GM18520 (cell line): ENCODE measurements at regions not wholly inside any gene's neighbourhood (a gene's known extent, or its start where the extent isn't known, plus 50 kb on each side); places are given as distances from the start of the nearest gene placed in this dataset.
"Not testable (repeated sequence)": the region's sequence is repeated elsewhere in the genome, so short reads cannot be mapped to it uniquely, and the experiment has no call there.

Source experiments
- ATAC-seq: cut with Tn5 transposase; IDR thresholded peaks from one replicate; pipeline ENCODE4 v1.9.1; 2021; ENCODE audit not compliant: unreplicated experiment

DNA sequence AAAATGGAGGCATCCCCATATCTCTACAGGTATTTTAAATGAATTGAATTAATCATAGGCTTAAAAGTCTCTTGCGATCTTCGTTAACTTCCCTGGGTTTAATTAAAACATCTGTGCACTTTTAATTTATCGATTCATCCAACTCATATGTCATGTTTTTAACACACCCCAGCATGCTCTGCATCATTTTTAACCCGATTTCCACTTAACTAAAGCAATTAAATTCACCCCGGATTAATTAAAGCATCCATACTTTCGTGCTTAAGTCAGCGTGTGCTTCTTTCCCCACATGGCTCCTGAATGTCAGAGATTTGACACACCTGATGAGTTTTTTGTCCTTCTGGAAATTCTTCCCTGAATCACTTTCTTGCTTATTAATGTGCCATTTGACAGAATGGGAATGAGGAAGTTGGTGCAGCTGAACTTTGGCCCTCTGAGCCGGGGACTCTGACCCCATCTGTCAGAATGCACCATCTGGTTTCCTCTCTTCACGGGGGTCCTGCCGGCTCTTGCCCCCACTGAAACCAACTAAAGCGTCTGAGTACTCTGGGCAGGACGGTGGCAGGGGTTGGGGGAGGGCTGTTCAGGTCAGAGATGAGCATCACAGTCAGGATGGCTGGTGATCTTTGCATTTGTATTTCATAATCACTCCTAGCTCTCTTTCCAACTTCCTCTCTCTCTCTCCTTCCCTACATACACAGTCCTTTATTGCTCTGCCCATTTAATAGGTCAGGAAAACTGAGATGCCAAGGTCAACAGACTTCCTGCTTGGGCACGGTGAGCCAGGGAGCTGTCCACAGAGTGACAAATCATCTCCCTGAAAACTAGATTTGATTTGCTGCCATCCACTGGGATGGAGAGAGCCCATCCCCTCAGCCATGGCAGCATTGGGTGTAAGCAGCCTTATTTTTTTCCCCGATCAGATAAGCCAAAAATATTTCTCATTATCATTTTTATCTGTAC lies 180.3 kb upstream of the WWC1 start:
- no peak for ATAC-seq

DNA sequence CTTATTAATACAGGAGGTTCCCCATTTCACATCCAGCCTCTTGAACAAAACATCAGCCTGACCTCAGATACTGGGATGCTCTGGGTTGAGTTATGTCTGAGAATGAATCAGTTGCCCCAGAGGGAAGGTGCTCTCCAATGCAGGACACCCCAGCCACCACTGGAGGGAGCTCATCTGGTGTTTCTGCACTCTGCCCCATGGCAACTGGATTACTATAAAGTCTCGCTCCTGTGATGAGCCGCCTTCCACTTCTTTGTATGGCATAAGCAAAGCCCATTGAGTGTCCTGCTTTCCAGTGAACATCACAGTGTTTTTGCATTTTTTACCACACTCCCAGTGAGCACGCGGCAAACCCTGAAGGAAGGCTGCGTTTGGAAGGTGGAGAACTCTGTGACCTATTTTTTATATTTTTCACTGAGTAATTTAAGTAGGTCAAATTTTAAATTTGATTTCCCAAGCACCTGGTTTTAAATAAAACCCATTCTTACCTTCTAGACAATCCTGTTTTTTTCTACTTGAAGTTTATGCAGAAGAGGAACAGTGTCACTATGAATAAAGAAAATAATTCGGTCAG lies 176.9 kb upstream of the WWC1 start:
- ATAC-seq = no peak

DNA sequence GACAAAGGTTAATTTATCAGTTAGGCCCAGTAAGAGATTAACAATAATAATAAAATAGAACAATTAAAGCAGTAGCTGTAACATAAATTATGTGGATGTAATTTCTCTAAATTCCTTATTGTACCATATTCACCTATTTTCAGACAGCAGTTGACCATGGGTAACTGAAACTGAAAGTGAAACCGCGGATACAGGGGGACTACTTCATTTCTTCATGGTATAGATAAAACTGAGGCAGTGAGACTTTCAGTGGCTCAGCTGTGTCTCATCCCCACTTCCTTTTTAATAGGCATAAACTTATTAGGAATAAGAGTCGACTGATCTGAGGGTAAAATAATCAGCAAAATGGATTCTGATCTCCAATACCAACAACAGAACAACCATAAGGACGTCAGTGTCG lies 174.0 kb upstream of the WWC1 start:
- ATAC-seq = no peak

DNA sequence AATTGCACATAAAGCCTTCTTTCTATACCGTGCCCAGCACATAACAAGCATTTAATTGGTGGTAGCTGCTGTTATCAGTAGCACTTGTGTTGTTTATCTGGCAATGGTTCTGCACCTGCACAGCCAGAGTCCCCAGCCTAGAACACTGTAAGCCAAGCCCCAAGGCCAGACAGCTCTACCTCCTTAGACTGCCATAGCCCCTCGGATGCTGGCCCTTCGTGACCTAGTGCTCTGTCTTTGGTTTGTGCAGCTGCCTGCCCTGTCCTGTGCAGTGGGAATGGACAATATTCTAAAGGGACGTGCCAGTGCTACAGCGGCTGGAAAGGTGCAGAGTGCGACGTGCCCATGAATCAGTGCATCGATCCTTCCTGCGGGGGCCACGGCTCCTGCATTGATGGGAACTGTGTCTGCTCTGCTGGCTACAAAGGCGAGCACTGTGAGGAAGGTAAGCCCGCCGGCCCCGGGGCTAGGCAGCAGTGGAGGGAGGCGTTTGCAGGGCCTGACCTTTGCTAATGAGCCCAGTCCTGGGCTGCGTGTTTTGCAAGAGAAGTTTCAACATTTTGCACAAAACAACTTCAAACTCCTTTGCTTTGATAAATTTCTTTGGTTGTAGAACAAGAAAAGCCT lies 173.3 kb upstream of the WWC1 start:
- ATAC-seq = no peak

DNA sequence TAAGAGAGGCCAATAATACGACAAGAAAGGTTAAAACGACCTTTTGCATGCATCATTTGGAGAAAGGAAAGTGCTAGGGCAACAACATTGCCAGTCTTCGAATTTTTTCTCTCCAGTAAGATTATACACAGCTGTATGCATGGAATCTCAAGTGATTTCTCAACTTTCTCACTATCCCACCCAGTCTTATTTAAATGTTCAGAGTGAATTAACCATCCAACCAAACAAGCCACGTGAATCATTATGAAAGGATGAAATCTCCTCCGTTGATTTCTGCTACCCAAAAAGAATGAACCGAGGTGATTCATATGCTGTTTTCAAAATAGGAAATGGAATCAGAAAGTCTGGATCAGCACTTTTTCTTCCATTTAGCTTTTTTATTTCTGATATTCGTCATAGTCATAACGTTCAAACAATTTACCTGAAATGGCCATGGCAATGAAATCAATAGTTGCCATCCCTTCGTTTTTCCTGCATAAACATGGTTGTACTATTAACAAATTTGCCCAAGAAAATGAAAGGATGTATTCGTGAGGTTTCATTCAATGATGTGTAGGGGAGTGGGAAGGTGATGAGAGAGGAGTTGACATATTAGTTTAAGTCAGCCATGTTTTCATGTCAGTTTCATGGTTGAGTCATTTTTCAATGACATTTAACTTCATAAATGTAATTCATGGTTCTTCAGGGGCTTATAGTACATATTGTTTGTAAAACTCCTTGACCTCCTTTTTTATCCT lies 170.9 kb upstream of the WWC1 start:
- no peak for ATAC-seq

DNA sequence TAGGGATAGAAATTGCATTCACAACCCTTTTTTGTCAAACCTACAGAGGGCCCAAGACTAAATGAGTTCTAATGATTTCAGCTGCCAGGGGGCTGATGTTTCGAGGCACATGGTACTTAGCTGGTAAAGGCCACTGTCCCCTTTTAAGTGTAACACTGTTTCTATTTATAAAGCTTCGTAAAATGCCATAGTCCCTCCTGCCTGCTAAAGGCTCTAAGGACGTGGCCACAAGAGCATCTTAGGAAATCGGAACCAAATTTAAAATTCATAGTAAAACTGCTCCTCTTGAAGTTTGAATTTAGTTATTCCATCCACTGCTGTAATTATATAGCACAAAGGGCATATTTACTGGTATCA lies 170.3 kb upstream of the WWC1 start:
- ATAC-seq = no peak

DNA sequence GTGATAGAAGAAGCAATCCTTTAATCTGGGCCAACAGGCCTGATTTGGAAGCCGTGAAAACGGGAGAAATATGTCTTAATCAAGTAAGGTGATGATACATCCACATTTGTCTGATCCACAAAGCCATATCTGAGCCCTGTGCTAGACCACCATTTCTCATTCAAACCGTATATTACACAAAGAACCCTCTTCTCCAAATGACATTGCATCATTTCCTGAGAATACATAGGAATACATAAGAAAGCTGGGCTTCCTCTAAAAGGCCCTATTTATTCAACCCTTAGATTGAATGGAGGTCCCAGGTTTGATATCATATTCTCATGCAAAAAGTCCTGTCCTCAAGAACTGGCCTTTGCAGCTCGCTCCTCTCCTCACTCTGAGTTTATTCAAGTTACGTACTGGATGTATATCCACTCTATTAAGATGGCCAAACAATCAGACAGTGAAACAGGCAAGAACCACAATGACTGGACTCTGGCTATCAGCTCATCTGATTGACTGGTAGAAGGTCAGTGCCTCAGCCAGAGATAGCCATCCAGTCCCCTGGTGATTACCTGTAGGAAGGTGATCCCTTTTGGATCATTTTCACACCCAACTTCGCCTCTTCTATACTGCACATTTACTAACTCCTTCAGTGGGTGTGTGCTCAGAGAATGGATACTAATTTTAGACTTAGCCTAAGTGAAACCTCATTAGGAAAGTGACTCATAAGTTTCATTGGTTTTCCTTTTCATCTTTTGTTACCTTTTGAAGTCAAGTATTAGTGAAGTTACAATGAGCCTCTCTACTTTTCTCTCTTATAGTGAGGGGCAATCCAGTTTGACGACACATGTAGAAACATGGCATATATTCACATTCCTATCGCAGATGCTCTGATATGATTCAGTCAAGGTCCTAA lies 167.6 kb upstream of the WWC1 start:
- peak; percentile 92 for ATAC-seq

DNA sequence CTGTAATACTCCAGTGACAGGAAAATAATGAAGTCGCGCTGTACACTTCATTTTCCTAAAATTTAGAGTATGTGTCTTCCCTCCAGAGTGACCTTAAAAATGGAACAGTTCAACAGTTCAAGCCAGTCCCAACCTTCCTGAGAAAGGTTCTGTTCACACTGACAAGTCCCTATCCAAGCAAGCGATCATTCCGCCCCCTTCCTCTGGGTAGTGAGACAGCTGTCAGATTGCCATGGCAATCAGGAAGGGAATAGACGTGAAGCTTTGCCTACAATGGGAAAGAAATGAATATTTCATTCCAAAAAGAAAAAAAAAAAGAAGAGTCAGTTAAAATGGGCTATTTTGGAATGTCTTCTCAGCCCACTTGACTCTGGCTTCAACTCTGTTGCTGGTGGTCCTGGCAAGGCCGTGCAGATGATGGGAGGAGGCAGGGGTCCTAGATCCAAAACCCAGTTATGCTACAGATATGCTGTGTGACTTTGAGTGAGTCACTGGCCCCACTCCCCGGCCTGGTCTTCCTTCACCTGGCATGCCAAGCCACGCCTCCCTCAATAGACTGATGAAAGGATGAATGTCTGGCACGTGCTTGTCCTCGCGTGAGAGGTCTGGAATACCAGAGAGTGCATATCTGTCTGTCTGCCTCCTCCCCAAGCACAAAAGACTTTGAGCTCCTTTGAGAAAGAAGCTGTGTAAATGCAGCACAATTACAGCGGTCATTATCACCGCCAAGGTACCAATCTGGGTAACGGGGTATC lies 165.8 kb upstream of the WWC1 start:
- ATAC-seq = no peak

DNA sequence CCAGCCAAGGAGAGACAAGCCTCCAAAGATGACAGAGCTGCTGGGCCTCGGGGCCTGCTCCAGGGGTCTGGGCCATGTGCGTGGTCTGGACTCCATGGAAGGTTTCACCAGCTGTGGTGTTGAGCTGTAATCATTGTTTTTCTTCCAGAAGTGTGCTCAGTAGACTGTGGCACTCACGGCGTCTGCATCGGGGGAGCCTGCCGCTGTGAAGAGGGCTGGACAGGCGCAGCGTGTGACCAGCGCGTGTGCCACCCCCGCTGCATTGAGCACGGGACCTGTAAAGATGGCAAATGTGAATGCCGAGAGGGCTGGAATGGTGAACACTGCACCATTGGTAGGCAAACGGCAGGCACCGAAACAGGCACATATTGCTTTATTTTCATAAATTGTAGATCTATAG lies 164.8 kb upstream of the WWC1 start:
- ATAC-seq = no peak

DNA sequence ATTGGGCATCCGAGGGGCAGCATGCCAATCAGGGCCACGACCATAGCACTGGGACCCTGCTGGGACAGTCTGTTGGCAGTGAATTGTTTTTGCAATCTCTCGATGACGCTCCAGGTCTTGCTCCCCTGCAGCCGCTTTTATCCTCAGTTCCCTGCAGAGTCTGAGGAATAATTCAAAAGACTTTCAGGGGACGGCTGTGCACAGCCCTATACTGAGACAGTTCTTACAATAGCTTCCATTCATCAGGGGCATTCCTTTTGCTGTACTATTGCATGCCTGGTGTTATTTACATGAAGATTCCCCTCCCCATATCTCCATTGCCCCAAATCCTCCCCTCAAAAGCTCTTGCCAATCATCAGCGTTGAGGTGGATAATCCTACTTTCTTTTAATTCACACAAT lies 163.3 kb upstream of the WWC1 start:
- no peak for ATAC-seq

DNA sequence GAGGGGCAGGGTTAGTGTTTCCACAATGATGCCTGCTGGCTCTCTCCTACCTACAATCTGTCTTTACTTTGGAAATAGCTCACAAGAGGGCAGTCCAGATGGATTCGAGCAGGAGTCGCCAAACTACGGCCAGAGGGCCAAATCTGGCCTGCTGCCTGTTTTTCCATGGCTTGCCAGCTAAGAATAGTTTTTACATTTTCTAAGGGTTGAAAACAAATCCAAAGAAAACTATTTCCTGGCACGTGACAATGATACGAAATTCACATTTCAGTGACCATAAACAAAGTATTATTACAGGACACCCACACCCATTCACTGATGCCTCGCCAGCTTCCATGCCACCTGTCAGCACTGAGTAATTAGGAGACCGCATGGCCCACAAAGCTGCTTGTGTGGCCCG lies 162.9 kb upstream of the WWC1 start:
- no peak for ATAC-seq

DNA sequence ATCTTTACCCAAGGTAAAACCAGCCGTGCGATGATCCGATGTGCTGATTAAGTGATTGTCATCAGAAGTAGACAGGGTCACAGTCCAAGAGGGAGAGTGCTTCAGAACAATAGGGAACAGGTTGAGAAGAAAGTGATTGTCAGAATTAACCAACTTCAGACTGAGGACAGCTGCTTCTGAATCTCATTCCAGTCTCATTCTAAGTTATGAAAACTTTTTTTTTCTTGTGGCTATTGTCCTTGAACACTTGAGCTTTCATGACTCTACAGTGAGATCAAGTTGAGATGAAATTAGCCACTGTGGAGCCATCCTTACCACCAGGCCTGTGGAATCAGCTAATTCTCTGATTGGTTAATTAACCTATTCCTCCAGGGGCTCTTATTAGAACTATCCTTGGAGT lies 159.9 kb upstream of the WWC1 start:
- ATAC-seq = no peak

DNA sequence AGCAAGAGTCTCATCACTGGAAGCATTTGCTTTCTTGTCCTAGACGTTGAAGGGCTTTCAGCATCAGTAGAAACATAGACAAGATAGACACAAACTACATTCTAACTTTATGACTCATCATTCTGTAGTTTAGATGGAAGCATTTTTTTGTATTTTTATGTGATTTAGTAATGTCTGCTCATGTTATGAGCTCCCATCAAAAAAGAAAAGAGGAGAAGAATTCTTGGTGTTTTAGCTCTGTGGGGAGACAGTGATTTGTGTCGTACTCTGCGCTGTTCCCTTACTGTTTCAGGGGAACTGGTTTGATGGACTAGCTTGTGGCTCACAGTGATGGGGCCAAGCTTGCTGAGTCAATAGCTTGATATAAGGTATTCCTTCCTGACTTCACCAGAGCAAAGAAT lies 159.2 kb upstream of the WWC1 start:
- ATAC-seq = no peak

DNA sequence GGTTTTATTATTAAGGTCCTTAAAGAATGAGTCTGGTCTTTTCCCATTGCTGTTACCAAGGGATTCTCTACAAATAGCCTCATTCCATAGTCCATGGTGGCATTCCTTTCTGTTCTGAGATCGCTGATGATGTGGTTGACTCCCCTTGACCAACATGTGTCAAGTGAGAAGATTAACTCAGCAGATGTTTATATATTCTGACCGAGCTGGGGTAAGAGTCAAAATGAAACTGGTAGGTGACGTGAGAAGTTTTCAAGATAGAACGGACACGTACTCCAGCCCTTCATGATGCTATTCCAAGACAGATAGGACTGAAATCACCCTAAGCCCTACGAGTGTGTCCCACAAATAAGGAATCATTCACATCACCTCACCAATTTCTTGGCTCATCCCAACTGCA lies 155.5 kb upstream of the WWC1 start:
- peak; percentile 96 for ATAC-seq

DNA sequence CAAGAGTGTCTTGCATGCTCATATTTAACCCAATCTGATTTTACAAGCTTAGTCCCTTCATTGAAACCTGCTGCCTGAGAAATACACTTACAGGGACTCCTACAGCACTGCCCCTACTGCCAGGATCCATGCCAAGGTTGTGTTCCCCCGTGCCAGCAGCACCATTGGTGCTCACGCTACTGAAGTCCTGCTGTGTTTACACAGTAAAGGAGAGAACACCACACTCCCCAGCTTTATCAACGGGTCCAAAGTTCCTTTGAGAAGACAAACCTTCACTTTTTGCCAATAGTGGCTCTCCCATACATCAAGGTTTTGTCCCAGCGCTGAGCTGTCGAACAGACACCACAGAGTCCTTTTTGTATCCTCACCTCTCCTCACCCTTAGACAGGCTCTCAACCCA lies 155.1 kb upstream of the WWC1 start:
- ATAC-seq = peak; percentile 3

DNA sequence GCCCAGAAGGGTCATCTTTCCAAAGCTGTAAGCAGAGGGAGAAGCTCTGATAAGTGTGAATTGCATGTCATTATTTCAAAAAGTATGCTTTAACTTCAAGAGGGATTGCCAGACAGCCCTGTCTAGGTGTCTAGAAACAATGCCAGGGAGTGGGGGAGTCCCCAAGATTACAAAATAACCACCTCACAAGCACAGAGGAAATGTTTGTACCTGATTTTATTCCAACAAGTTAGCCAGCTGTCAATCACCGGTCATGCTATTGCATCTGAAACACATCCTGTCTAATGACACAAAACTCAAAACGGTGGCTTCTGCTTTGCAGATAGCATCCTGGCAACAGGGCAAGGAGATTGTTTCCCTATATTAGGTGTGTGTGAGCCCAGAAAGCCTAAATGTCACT lies 154.2 kb upstream of the WWC1 start:
- peak; percentile 43 for ATAC-seq

DNA sequence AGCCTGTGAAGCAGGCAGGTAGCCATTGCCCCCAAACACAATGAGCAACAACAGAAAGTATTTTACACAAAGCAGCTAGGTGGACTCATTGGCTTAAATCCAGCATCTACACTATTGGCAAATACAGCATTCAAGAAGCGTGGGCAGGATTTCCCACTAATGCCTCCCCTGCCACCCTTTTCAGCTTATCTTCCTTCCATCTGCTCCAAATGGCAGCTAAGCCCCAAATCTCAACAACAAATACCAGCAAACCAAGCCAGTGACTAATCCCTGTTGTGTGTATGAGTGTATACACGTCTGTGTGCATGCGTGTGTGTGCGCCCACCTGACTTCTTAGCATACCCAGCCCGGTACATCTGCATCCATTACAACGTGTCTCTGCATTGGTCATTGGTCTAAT lies 151.2 kb upstream of the WWC1 start:
- ATAC-seq = no peak

DNA sequence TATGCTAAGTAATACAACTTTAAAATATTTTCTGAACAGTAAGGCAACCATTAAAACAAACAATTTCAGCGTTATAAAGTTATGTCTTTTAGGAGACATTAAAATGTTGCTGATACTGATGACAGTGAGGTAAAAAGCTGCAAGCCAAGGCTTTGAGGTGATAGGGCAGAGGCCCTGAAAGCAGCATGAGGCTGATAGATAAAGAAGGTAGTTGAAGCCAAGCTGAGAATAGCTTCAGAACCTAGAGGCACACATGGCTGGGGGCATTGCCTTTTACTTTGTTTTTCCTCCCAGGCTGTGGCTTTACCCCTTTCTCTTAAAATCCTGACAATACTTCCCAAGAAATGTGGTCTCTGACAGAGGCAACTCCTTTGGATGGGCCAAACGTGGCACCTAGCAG lies 149.0 kb upstream of the WWC1 start:
- ATAC-seq = no peak

DNA sequence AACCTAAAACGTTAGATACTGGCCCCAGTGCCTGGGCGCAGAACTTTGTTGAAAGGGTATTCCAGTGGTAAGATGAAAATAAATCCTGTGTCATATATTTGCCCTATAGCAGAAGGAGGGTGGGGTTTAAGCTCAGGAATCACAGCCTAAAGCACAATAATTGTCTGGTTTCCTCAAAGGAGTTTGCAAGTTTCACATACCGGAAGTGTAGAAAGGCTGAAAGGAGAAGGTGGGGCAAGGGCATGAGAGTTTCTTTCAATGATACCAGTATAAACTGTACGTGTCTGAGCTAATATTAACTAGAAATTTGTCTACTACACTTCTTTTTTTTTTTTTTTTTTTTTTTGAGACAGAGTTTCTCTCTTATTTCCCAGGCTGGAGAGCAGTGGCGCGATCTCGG lies 147.9 kb upstream of the WWC1 start:
- not testable (repeated sequence) for ATAC-seq

DNA sequence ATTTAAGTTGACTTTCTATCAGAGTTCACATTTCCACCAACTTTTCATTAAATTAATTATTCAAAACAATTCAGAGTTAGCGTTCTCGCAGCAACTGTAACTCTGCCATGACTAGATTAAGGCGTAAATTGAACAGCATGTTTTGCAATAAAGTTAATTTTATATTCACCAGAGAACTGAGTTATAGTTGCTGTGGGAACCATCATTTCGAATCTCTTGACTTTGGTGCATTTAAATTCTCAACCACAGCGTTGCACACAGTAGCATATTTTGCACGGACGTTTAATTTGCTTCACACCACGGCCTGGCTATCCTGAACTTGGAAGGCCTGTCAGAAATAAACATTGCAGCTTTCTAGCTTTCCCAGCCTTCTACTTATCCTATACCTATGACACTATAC lies 144.3 kb upstream of the WWC1 start:
- no peak for ATAC-seq
